IMR-90 (cell line): ENCODE measurements at regions not wholly inside any gene's neighbourhood (a gene's known extent, or its start where the extent isn't known, plus 50 kb on each side); places are given as distances from the start of the nearest gene placed in this dataset.

Experiments
- BHLHE40 ChIP-seq: fragments of 150-350 bp; IDR thresholded peaks from 2 replicates; pipeline ENCODE4 v1.6.1; 2016; ENCODE audit warnings: mild to moderate bottlenecking, low read depth, low read length
- ELK1 ChIP-seq: fragments of 150-350 bp; IDR thresholded peaks from 2 replicates; pipeline ENCODE4 v1.6.1; 2016; ENCODE audit warnings: low read depth, mild to moderate bottlenecking, low read length, moderate library complexity, borderline replicate concordance
- MAZ ChIP-seq: IDR thresholded peaks from 2 replicates; pipeline ENCODE4 v1.6.1; 2012; ENCODE audit warnings: low read depth, mild to moderate bottlenecking, low read length, improper control_type of control experiment, moderate library complexity, borderline replicate concordance
- POLR2A ChIP-seq: IDR thresholded peaks from 2 replicates; pipeline ENCODE4 v1.6.1; 2012; ENCODE audit warnings: mild to moderate bottlenecking, low read depth, low read length
- RAD21 ChIP-seq: IDR thresholded peaks from 2 replicates; pipeline ENCODE4 v1.6.1; 2012; ENCODE audit warnings: low read length, improper control_type of control experiment
- RFX5 ChIP-seq: IDR thresholded peaks from 2 replicates; pipeline ENCODE4 v1.8.0; 2012; ENCODE audit warnings: low read depth, mild to moderate bottlenecking, low read length, moderate library complexity
- TF ChIP-seq, protein P1 (sequence below): conservative IDR thresholded peaks from 2 replicates; pipeline ENCODE4 v1.5.1; 2012; ENCODE audit warnings: mild to moderate bottlenecking, low read depth, low read length, improper control_type of control experiment

DNA sequence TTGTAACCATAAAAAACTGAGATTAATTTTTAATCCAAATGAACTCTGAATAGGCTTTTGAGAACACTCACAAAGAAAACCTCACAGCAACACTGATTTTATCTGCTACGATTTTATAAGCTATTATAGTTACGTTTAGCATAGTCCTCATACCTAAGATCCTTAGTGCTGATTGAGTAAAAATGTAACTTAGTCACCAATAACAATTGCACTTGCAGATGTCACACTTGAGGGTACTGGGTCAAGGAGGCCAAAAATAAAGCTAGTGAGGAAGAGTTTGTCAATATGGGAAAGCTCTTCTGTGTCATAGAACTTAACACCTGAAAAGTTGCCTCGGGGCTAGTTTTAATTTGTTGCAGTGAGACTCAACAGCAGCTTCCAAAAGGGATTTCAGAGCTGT, 706.5 kb upstream of the FAM98A start:
- TF ChIP-seq, protein P1, sequence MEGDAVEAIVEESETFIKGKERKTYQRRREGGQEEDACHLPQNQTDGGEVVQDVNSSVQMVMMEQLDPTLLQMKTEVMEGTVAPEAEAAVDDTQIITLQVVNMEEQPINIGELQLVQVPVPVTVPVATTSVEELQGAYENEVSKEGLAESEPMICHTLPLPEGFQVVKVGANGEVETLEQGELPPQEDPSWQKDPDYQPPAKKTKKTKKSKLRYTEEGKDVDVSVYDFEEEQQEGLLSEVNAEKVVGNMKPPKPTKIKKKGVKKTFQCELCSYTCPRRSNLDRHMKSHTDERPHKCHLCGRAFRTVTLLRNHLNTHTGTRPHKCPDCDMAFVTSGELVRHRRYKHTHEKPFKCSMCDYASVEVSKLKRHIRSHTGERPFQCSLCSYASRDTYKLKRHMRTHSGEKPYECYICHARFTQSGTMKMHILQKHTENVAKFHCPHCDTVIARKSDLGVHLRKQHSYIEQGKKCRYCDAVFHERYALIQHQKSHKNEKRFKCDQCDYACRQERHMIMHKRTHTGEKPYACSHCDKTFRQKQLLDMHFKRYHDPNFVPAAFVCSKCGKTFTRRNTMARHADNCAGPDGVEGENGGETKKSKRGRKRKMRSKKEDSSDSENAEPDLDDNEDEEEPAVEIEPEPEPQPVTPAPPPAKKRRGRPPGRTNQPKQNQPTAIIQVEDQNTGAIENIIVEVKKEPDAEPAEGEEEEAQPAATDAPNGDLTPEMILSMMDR: no peak
- TF ChIP-seq POLR2A (no peak), RAD21 (no peak), ELK1 (no peak), MAZ (no peak), BHLHE40 (no peak), RFX5 (no peak)
